Erythroblast (primary cell): ENCODE measurements at regions not wholly inside any gene's neighbourhood (a gene's known extent, or its start where the extent isn't known, plus 50 kb on each side); places are given as distances from the start of the nearest gene placed in this dataset.

Experiments
- GATA1 ChIP-seq: IDR thresholded peaks from 2 replicates; pipeline ENCODE4 v1.6.1; 2011; ENCODE audit warnings: low read depth, mild to moderate bottlenecking, control low read depth, low read length, moderate library complexity
- POLR2A ChIP-seq: IDR thresholded peaks from 2 replicates; pipeline ENCODE4 v1.6.1; 2011; ENCODE audit warnings: mild to moderate bottlenecking, low read length

DNA sequence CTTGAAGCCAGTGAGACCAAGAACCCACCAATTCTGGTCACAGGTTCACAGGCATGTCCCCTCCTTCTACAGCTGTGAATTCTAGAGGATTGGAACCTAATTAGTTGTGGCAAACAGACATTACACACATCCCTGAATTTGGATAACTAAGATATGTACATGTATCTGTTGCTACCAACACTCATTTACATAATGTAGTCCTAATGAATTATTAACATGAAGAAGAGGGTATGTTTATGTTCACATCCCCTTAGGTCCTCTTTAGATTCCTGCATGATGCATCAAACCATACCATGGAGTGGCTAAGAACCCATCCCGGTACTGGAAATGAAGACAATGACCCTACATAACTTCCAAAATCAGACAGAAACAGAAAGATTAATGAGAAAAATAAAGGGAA lies 326.9 kb upstream of the RBMY1B start:
- TF ChIP-seq POLR2A (no peak), GATA1 (no peak)
